HEK293 (cell line): ENCODE measurements at regions not wholly inside any gene's neighbourhood (a gene's known extent, or its start where the extent isn't known, plus 50 kb on each side); places are given as distances from the start of the nearest gene placed in this dataset.

ENCODE experiments used
- ZNF140 ChIP-seq: fragments of 450-650 bp; formaldehyde crosslinking; IDR thresholded peaks from 2 replicates; pipeline ENCODE4 v1.5.1; 2016; ENCODE audit warnings: missing biosample characterization, missing genetic modification characterization
- ZNF341 ChIP-seq: fragments of 450-650 bp; formaldehyde crosslinking; IDR thresholded peaks from 2 replicates; pipeline ENCODE4; 2016; ENCODE audit warnings: low read depth, missing biosample characterization, missing genetic modification characterization
- ZNF350 ChIP-seq: fragments of 450-650 bp; formaldehyde crosslinking; IDR thresholded peaks from 2 replicates; pipeline ENCODE4 v1.5.0; 2017; ENCODE audit warnings: missing biosample characterization, mild to moderate bottlenecking, missing genetic modification characterization
- ZNF626 ChIP-seq: fragments of 450-650 bp; sonication (Bioruptor Pico); formaldehyde crosslinking; IDR thresholded peaks from 2 replicates; pipeline ENCODE4 v1.5.1; 2018; ENCODE audit warnings: missing biosample characterization, missing genetic modification characterization, inconsistent platforms
- ZNF777 ChIP-seq: fragments of 450-650 bp; formaldehyde crosslinking; IDR thresholded peaks from 2 replicates; pipeline ENCODE4 v1.5.1; 2017; ENCODE audit warnings: missing biosample characterization, missing genetic modification characterization, borderline replicate concordance
- ZNF837 ChIP-seq: fragments of 450-650 bp; formaldehyde crosslinking; IDR thresholded peaks from 2 replicates; pipeline ENCODE4 v1.5.1; 2016; ENCODE audit warnings: missing biosample characterization, missing genetic modification characterization
- TF ChIP-seq, protein P1 (sequence below): fragments of 450-650 bp; formaldehyde crosslinking; IDR thresholded peaks from 2 replicates; pipeline ENCODE4 v1.5.1; 2016; ENCODE audit warnings: missing biosample characterization, missing genetic modification characterization
- TF ChIP-seq, protein P2 (sequence below): IDR thresholded peaks from 2 replicates; pipeline ENCODE4 v1.6.1; 2011; ENCODE audit warnings: mild to moderate bottlenecking, low read depth, low read length, borderline replicate concordance
- TF ChIP-seq, protein P3 (sequence below): fragments of 450-650 bp; IDR thresholded peaks from 2 replicates; pipeline ENCODE4 v1.5.1; 2018; ENCODE audit warnings: missing biosample characterization, mild to moderate bottlenecking, missing genetic modification characterization
- TF ChIP-seq, protein P4 (sequence below): fragments of 450-650 bp; formaldehyde crosslinking; optimal IDR thresholded peaks from 2 replicates; pipeline ENCODE3; 2016; ENCODE audit warnings: missing biosample characterization, mild to moderate bottlenecking, missing genetic modification characterization
- TF ChIP-seq, protein P5 (sequence below): fragments of 450-650 bp; formaldehyde crosslinking; IDR thresholded peaks from 2 replicates; pipeline ENCODE4 v1.5.1; 2016; ENCODE audit warnings: missing biosample characterization, missing genetic modification characterization

DNA sequence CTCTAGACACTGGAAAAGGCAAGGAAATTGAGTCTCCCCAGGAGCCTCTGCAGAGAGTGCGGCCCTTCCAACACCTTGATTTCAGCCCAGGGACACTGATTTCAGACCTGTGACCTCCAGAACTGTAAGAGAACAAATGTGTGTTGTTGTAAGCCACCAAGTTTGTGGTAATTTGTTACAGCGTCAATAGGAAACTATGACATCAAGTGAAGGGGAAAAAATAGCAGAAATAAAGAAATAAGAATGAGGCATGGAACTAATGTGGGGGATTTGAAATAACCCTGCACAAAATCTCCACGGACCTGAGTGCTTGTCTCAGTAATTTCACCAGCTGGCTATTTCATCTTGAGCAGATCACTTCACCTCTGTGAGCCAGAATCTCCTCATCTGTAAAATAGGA lies 227.8 kb upstream of the JUN start:
- TF ChIP-seq, protein P1, sequence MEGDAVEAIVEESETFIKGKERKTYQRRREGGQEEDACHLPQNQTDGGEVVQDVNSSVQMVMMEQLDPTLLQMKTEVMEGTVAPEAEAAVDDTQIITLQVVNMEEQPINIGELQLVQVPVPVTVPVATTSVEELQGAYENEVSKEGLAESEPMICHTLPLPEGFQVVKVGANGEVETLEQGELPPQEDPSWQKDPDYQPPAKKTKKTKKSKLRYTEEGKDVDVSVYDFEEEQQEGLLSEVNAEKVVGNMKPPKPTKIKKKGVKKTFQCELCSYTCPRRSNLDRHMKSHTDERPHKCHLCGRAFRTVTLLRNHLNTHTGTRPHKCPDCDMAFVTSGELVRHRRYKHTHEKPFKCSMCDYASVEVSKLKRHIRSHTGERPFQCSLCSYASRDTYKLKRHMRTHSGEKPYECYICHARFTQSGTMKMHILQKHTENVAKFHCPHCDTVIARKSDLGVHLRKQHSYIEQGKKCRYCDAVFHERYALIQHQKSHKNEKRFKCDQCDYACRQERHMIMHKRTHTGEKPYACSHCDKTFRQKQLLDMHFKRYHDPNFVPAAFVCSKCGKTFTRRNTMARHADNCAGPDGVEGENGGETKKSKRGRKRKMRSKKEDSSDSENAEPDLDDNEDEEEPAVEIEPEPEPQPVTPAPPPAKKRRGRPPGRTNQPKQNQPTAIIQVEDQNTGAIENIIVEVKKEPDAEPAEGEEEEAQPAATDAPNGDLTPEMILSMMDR (tag by site-specific recombination), result no peak
- no peak for TF ChIP-seq ZNF341 (tag by site-specific recombination)
- TF ChIP-seq, protein P2, sequence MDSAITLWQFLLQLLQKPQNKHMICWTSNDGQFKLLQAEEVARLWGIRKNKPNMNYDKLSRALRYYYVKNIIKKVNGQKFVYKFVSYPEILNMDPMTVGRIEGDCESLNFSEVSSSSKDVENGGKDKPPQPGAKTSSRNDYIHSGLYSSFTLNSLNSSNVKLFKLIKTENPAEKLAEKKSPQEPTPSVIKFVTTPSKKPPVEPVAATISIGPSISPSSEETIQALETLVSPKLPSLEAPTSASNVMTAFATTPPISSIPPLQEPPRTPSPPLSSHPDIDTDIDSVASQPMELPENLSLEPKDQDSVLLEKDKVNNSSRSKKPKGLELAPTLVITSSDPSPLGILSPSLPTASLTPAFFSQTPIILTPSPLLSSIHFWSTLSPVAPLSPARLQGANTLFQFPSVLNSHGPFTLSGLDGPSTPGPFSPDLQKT, result no peak
- no peak for TF ChIP-seq ZNF140 (tag by site-specific recombination)
- TF ChIP-seq ZNF626 (tag by site-specific recombination), result no peak
- no peak for TF ChIP-seq ZNF777 (tag by site-specific recombination)
- TF ChIP-seq, protein P3, sequence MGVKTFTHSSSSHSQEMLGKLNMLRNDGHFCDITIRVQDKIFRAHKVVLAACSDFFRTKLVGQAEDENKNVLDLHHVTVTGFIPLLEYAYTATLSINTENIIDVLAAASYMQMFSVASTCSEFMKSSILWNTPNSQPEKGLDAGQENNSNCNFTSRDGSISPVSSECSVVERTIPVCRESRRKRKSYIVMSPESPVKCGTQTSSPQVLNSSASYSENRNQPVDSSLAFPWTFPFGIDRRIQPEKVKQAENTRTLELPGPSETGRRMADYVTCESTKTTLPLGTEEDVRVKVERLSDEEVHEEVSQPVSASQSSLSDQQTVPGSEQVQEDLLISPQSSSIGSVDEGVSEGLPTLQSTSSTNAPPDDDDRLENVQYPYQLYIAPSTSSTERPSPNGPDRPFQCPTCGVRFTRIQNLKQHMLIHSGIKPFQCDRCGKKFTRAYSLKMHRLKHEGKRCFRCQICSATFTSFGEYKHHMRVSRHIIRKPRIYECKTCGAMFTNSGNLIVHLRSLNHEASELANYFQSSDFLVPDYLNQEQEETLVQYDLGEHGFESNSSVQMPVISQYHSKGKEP, result no peak
- TF ChIP-seq, protein P4, sequence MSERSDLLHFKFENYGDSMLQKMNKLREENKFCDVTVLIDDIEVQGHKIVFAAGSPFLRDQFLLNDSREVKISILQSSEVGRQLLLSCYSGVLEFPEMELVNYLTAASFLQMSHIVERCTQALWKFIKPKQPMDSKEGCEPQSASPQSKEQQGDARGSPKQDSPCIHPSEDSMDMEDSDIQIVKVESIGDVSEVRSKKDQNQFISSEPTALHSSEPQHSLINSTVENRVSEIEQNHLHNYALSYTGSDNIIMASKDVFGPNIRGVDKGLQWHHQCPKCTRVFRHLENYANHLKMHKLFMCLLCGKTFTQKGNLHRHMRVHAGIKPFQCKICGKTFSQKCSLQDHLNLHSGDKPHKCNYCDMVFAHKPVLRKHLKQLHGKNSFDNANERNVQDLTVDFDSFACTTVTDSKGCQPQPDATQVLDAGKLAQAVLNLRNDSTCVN (tag by site-specific recombination), result no peak
- no peak for TF ChIP-seq ZNF350 (tag by site-specific recombination)
- TF ChIP-seq, protein P5, sequence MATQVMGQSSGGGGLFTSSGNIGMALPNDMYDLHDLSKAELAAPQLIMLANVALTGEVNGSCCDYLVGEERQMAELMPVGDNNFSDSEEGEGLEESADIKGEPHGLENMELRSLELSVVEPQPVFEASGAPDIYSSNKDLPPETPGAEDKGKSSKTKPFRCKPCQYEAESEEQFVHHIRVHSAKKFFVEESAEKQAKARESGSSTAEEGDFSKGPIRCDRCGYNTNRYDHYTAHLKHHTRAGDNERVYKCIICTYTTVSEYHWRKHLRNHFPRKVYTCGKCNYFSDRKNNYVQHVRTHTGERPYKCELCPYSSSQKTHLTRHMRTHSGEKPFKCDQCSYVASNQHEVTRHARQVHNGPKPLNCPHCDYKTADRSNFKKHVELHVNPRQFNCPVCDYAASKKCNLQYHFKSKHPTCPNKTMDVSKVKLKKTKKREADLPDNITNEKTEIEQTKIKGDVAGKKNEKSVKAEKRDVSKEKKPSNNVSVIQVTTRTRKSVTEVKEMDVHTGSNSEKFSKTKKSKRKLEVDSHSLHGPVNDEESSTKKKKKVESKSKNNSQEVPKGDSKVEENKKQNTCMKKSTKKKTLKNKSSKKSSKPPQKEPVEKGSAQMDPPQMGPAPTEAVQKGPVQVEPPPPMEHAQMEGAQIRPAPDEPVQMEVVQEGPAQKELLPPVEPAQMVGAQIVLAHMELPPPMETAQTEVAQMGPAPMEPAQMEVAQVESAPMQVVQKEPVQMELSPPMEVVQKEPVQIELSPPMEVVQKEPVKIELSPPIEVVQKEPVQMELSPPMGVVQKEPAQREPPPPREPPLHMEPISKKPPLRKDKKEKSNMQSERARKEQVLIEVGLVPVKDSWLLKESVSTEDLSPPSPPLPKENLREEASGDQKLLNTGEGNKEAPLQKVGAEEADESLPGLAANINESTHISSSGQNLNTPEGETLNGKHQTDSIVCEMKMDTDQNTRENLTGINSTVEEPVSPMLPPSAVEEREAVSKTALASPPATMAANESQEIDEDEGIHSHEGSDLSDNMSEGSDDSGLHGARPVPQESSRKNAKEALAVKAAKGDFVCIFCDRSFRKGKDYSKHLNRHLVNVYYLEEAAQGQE (tag by site-specific recombination), result no peak
- TF ChIP-seq ZNF837 (tag by site-specific recombination), result no peak
